Testis (tissue), 2 donors: ENCODE measurements at regions not wholly inside any gene's neighbourhood (a gene's known extent, or its start where the extent isn't known, plus 50 kb on each side); places are given as distances from the start of the nearest gene placed in this dataset.

ENCODE experiments used
- DNase-seq: peaks from one replicate; pipeline ENCODE4 v3.0.0-alpha.2; 2019
- H3K27ac ChIP-seq, 2 donors: fragments of 200-600 bp; sonication (generic); one replicate each; pipeline ENCODE4 v1.5.1; 2019
- H3K27me3 ChIP-seq: fragments of 200-600 bp; sonication (generic); one replicate; pipeline ENCODE4 v1.5.1; 2019
- H3K36me3 ChIP-seq: fragments of 200-600 bp; sonication (generic); one replicate; pipeline ENCODE4 v1.5.1; 2017; ENCODE audit warnings: low read depth; ENCODE audit errors: missing control alignments
- H3K4me1 ChIP-seq: fragments of 200-600 bp; sonication (generic); one replicate; pipeline ENCODE4 v1.5.1; 2019
- H3K4me3 ChIP-seq, 2 donors: fragments of 200-600 bp; sonication (generic); one replicate each; pipeline ENCODE4 v1.5.1; 2017 to 2019
- H3K9me3 ChIP-seq: fragments of 200-600 bp; sonication (generic); one replicate; pipeline ENCODE4 v1.5.1; 2017
- POLR2A ChIP-seq: fragments of 450-650 bp; IDR thresholded peaks from one replicate; pipeline ENCODE4 v1.6.1; 2017; ENCODE audit warnings: antibody characterized with exemption, mild to moderate bottlenecking, moderate library complexity
- WGBS, 2 donors: methylation state at CpG; one replicate each; pipeline ENCODE4 v1.1.5; 2018; 5-methylcytosine and 5-hydroxymethylcytosine counted together
- intact Hi-C: fragments of 100-400 bp; cut with DNase I; formaldehyde crosslinking; loops from one replicate; pipeline ENCODE4 v1.15.1; 2023; ENCODE audit warnings: low total_unique reads
- TF ChIP-seq, protein P1 (sequence below), 3 experiments: fragments of 450-650 bp in 2 of 3; fragments of 200-600 bp in 1 of 3; sonication (generic) in 1 of 3; IDR thresholded peaks; one replicate each; pipeline ENCODE4 v1.5.1; 2016 to 2019; ENCODE audit warnings: antibody characterized with exemption in 3 of 3, mild to moderate bottlenecking in 2 of 3, moderate library complexity in 1 of 3

DNA sequence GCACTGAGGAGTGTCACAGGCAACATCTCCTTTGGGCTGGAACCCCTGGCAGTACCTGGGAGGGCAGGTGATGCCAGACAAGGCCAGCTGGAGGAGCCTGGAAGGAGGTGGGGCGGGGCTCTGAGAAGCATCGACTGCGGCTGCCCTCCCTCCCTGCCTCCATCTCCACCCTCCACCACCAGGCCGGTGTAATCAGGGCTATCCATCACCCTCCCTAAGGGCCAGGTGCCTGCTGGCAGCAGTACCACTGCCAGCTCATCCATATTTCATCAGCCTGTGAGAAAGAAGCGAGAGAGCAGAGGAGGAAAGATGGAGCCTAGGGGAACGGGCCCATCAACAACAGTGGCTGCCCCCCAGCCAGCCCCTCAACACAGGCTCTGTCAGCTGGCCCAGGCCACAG, 51.4 kb upstream of the RASD2 start:
- WGBS, 2 donors: 69 to 81% methylated on average over 2 to 6 of the region's 6 CpGs
- Histone ChIP-seq H3K4me1 (no peaks in the 10 kb centered on the region), H3K27me3 (no peaks in the 10 kb centered on the region), H3K27ac (no peak overlapping the region), H3K4me3 (no peak overlapping the region), H3K9me3 (no peaks in the 10 kb centered on the region), H3K36me3 (no peaks in the 10 kb centered on the region)
- TF ChIP-seq POLR2A: no peak
- TF ChIP-seq, protein P1, sequence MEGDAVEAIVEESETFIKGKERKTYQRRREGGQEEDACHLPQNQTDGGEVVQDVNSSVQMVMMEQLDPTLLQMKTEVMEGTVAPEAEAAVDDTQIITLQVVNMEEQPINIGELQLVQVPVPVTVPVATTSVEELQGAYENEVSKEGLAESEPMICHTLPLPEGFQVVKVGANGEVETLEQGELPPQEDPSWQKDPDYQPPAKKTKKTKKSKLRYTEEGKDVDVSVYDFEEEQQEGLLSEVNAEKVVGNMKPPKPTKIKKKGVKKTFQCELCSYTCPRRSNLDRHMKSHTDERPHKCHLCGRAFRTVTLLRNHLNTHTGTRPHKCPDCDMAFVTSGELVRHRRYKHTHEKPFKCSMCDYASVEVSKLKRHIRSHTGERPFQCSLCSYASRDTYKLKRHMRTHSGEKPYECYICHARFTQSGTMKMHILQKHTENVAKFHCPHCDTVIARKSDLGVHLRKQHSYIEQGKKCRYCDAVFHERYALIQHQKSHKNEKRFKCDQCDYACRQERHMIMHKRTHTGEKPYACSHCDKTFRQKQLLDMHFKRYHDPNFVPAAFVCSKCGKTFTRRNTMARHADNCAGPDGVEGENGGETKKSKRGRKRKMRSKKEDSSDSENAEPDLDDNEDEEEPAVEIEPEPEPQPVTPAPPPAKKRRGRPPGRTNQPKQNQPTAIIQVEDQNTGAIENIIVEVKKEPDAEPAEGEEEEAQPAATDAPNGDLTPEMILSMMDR (IDR thresholded peaks at IDR 0.05): no peak
- no peak for DNase-seq
- intact Hi-C loops: no loop called here
